ENCODE measurements at regions not wholly inside any gene's neighbourhood (a gene's known extent, or its start where the extent isn't known, plus 50 kb on each side); places are given as distances from the start of the nearest gene placed in this dataset.
"Not testable (repeated sequence)": the region's sequence is repeated elsewhere in the genome, so short reads cannot be mapped to it uniquely, and the experiment has no call there.

- Histone ChIP-seq H3K27ac (ENCODE audit: low read depth, low read length) (no peak overlapping the region), H3K9me3 (ENCODE audit: insufficient read depth, low read depth, low read length) (peaks cover 10% of the 10 kb centered on the region; the same call in 1 of the 2 replicates), H3K4me1 (ENCODE audit: insufficient read depth, low read length) (peaks cover 7% of the 10 kb centered on the region; the same call in 1 of the 2 replicates), H3K27me3 (ENCODE audit: insufficient read depth, low read length) (no peaks in the 10 kb centered on the region), H3K9ac (ENCODE audit: low read depth, low read length) (no peak overlapping the region), H3K4me3 (ENCODE audit: low read length) (no peak overlapping the region), H3K36me3 (ENCODE audit: insufficient read depth, low read length) (no peaks in the 10 kb centered on the region)
- WGBS: 63% methylated on average over 5 of the region's 7 CpGs
These were observed 419.1 kb upstream of the LCORL start for GRCh38 chr4:18440527-18441202.

- Histone ChIP-seq H3K27ac (ENCODE audit: low read depth, low read length) (no peak overlapping the region), H3K27me3 (ENCODE audit: insufficient read depth, low read length) (no peaks in the 10 kb centered on the region), H3K4me1 (ENCODE audit: insufficient read depth, low read length) (peaks cover 7% of the 10 kb centered on the region; the same call in 1 of the 2 replicates), H3K4me3 (ENCODE audit: low read length) (no peak overlapping the region), H3K9me3 (ENCODE audit: insufficient read depth, low read depth, low read length) (no peaks in the 10 kb centered on the region), H3K9ac (ENCODE audit: low read depth, low read length) (no peak overlapping the region), H3K36me3 (ENCODE audit: insufficient read depth, low read length) (no peaks in the 10 kb centered on the region)
- 95% methylated on average over 3 of the region's 3 CpGs for WGBS
These were observed 417.8 kb upstream of the LCORL start for GRCh38 chr4:18439311-18439710.

- Histone ChIP-seq H3K27ac (ENCODE audit: low read depth, low read length) (no peak overlapping the region), H3K36me3 (ENCODE audit: insufficient read depth, low read length) (no peaks in the 10 kb centered on the region), H3K9me3 (ENCODE audit: insufficient read depth, low read depth, low read length) (no peaks in the 10 kb centered on the region)
These were observed 414.2 kb upstream of the LCORL start for GRCh38 chr4:18435781-18436180.

GRCh38 chr4:18422685-18423084 is 401.1 kb upstream of the LCORL start:
- no peak overlapping the region for H3K27ac ChIP-seq (ENCODE audit: low read depth, low read length)
- H3K4me3 ChIP-seq (ENCODE audit: low read length): no peak overlapping the region
- H3K27me3 ChIP-seq (ENCODE audit: insufficient read depth, low read length): no peaks in the 10 kb centered on the region
- whole genome bisulfite sequencing: 74% methylated on average over 4 of the region's 4 CpGs
- no peak overlapping the region for H3K9ac ChIP-seq (ENCODE audit: low read depth, low read length)
- H3K4me1 ChIP-seq (ENCODE audit: insufficient read depth, low read length): no peaks in the 10 kb centered on the region
- H3K9me3 ChIP-seq (ENCODE audit: insufficient read depth, low read depth, low read length): no peaks in the 10 kb centered on the region
- H3K36me3 ChIP-seq (ENCODE audit: insufficient read depth, low read length): no peaks in the 10 kb centered on the region

More at GRCh38 chr4:18435781-18436180, 414.2 kb upstream of the LCORL start:
- peaks cover 5% of the 10 kb centered on the region; the same call in 1 of the 2 replicates for H3K4me1 ChIP-seq (ENCODE audit: insufficient read depth, low read length)
- H3K9ac ChIP-seq (ENCODE audit: low read depth, low read length): no peak overlapping the region
- H3K4me3 ChIP-seq (ENCODE audit: low read length): no peak overlapping the region
- no peaks in the 10 kb centered on the region for H3K27me3 ChIP-seq (ENCODE audit: insufficient read depth, low read length)

- no peak overlapping the region for H3K9ac ChIP-seq (ENCODE audit: low read depth, low read length)
- no peaks in the 10 kb centered on the region for H3K36me3 ChIP-seq (ENCODE audit: insufficient read depth, low read length)
- no peaks in the 10 kb centered on the region for H3K27me3 ChIP-seq (ENCODE audit: insufficient read depth, low read length)
- H3K9me3 ChIP-seq (ENCODE audit: insufficient read depth, low read depth, low read length): no peaks in the 10 kb centered on the region
- 100% methylated on average over 1 of the region's 2 CpGs for WGBS
- H3K4me3 ChIP-seq (ENCODE audit: low read length): no peak overlapping the region
- H3K4me1 ChIP-seq (ENCODE audit: insufficient read depth, low read length): no peaks in the 10 kb centered on the region
- H3K27ac ChIP-seq (ENCODE audit: low read depth, low read length): no peak overlapping the region
These were observed 400.0 kb upstream of the LCORL start for GRCh38 chr4:18421519-18421918.

- no peak overlapping the region for H3K9ac ChIP-seq (ENCODE audit: low read depth, low read length)
- no peaks in the 10 kb centered on the region for H3K36me3 ChIP-seq (ENCODE audit: insufficient read depth, low read length)
- H3K4me1 ChIP-seq (ENCODE audit: insufficient read depth, low read length): no peaks in the 10 kb centered on the region
- H3K27ac ChIP-seq (ENCODE audit: low read depth, low read length): no peak overlapping the region
- no peak overlapping the region for H3K4me3 ChIP-seq (ENCODE audit: low read length)
- H3K27me3 ChIP-seq (ENCODE audit: insufficient read depth, low read length): no peaks in the 10 kb centered on the region
- H3K9me3 ChIP-seq (ENCODE audit: insufficient read depth, low read depth, low read length): no peaks in the 10 kb centered on the region
- WGBS: 94% methylated on average over 3 of the region's 3 CpGs
These were observed 398.2 kb upstream of the LCORL start for GRCh38 chr4:18419780-18420179.

- 95% methylated on average over 51 of the region's 51 CpGs for WGBS
These were observed 396.8 kb upstream of the LCORL start for GRCh38 chr4:18418195-18418898.

GRCh38 chr4:18417651-18418050 is 396.1 kb upstream of the LCORL start:
- WGBS: 96% methylated on average over 15 of the region's 15 CpGs
- H3K9ac ChIP-seq (ENCODE audit: low read depth, low read length); H3K36me3 ChIP-seq (ENCODE audit: insufficient read depth, low read length); H3K27me3 ChIP-seq (ENCODE audit: insufficient read depth, low read length); H3K4me3 ChIP-seq (ENCODE audit: low read length); H3K4me1 ChIP-seq (ENCODE audit: insufficient read depth, low read length); H3K9me3 ChIP-seq (ENCODE audit: insufficient read depth, low read depth, low read length); H3K27ac ChIP-seq (ENCODE audit: low read depth, low read length): not testable (repeated sequence)

More at GRCh38 chr4:18418195-18418898, 396.8 kb upstream of the LCORL start:
- H3K9ac ChIP-seq (ENCODE audit: low read depth, low read length); H3K9me3 ChIP-seq (ENCODE audit: insufficient read depth, low read depth, low read length); H3K4me1 ChIP-seq (ENCODE audit: insufficient read depth, low read length); H3K36me3 ChIP-seq (ENCODE audit: insufficient read depth, low read length); H3K27ac ChIP-seq (ENCODE audit: low read depth, low read length); H3K27me3 ChIP-seq (ENCODE audit: insufficient read depth, low read length): not testable (repeated sequence)
- peak overlapping the region; percentile 21; the same call in 1 of the 2 replicates for H3K4me3 ChIP-seq (ENCODE audit: low read length)

GRCh38 chr4:18406264-18406663 is 384.7 kb upstream of the LCORL start:
- no peaks in the 10 kb centered on the region for H3K27me3 ChIP-seq (ENCODE audit: insufficient read depth, low read length)
- WGBS: 98% methylated on average over 1 of the region's 1 CpG
- no peak overlapping the region for H3K4me3 ChIP-seq (ENCODE audit: low read length)
- H3K9me3 ChIP-seq (ENCODE audit: insufficient read depth, low read depth, low read length): no peaks in the 10 kb centered on the region
- H3K9ac ChIP-seq (ENCODE audit: low read depth, low read length): no peak overlapping the region
- H3K36me3 ChIP-seq (ENCODE audit: insufficient read depth, low read length): no peaks in the 10 kb centered on the region
- H3K4me1 ChIP-seq (ENCODE audit: insufficient read depth, low read length): no peaks in the 10 kb centered on the region
- no peak overlapping the region for H3K27ac ChIP-seq (ENCODE audit: low read depth, low read length)

- no peak overlapping the region for H3K27ac ChIP-seq (ENCODE audit: low read depth, low read length)
- WGBS: 94% methylated on average over 2 of the region's 2 CpGs
- no peaks in the 10 kb centered on the region for H3K27me3 ChIP-seq (ENCODE audit: insufficient read depth, low read length)
- H3K4me1 ChIP-seq (ENCODE audit: insufficient read depth, low read length): no peaks in the 10 kb centered on the region
- no peak overlapping the region for H3K4me3 ChIP-seq (ENCODE audit: low read length)
- H3K36me3 ChIP-seq (ENCODE audit: insufficient read depth, low read length): no peaks in the 10 kb centered on the region
- no peak overlapping the region for H3K9ac ChIP-seq (ENCODE audit: low read depth, low read length)
- no peaks in the 10 kb centered on the region for H3K9me3 ChIP-seq (ENCODE audit: insufficient read depth, low read depth, low read length)
These were observed 383.5 kb upstream of the LCORL start for GRCh38 chr4:18405054-18405453.

GRCh38 chr4:18404642-18405041 is 383.1 kb upstream of the LCORL start:
- no peaks in the 10 kb centered on the region for H3K4me1 ChIP-seq (ENCODE audit: insufficient read depth, low read length)
- no peaks in the 10 kb centered on the region for H3K9me3 ChIP-seq (ENCODE audit: insufficient read depth, low read depth, low read length)
- WGBS: 100% methylated on average over 2 of the region's 2 CpGs
- H3K27me3 ChIP-seq (ENCODE audit: insufficient read depth, low read length): no peaks in the 10 kb centered on the region
- no peak overlapping the region for H3K4me3 ChIP-seq (ENCODE audit: low read length)
- H3K9ac ChIP-seq (ENCODE audit: low read depth, low read length): no peak overlapping the region
- H3K27ac ChIP-seq (ENCODE audit: low read depth, low read length): no peak overlapping the region
- H3K36me3 ChIP-seq (ENCODE audit: insufficient read depth, low read length): no peaks in the 10 kb centered on the region

Data from HUES64 (cell line).